NOMO-1 (cell line): ENCODE measurements at regions not wholly inside any gene's neighbourhood (a gene's known extent, or its start where the extent isn't known, plus 50 kb on each side); places are given as distances from the start of the nearest gene placed in this dataset.

Experiments used
- DNase-seq, 2 experiments: peaks; one replicate each; lab custom pipeline; 2025; ENCODE audit not compliant: unreplicated experiment in 2 of 2; lab: John Stamatoyannopoulos, UW

- no peak for DNase-seq
Observed at GRCh38 chr5:109476292-109476691, 66.5 kb upstream of the PJA2 start.

DNA sequence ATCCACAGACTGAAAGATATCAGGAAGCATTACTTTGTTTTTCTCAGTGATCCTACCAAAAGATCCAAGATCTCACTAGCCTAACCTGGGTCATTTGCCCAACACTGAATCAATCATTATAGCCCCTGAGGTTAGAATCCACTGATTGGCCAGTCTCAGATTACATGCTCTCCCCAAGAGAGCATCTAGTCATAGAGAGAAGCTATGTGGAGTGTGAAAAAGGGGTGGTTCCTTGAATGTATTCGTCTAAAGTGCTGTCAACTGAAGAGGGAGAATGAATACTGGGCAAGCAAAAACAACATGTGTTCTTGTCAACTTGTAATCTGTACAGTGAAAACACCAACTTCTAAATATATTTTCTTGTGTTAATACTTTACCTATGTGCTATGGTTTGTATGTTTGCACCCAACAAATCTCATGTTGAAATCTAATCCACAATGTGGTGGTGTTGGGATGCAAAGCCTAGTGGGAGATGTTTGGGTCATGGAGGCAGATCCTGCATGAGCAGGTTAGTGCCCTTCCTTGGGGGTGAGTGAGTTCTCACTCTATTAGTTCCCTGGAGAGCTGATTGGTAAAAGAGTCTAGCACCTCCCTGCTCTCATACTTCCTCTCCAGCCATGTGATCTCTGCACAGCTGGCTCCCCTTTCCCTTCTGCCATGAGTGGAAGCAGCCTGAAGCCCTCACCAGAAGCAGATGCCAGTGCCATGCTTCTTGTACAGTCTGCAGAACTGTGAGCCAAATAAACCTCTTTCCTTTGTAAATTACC lies 60.3 kb upstream of the PJA2 start:
- no peak for DNase-seq

GRCh38 chr5:109468737-109469420 lies 59.1 kb upstream of the PJA2 start:
- DNase-seq: peak; percentile 33 to 75

DNA sequence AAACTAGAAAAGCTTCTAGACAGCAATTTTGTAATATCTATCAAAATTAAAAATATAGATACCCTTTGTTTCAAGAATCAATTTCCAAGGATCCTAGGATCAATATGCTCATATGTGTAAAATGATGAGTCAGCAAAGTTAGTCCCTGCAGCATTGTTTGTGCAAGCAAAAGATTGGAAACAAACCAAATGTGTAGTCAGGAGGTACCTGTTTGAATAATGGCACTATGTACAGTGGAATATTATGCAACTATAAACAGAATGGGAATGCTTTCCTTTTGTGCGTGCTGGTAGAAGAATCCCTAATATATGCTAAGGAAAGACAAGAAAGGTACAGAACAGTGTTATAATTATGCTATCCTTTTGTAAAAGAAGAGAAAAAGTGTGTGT lies 58.5 kb upstream of the PJA2 start:
- no peak for DNase-seq

DNA sequence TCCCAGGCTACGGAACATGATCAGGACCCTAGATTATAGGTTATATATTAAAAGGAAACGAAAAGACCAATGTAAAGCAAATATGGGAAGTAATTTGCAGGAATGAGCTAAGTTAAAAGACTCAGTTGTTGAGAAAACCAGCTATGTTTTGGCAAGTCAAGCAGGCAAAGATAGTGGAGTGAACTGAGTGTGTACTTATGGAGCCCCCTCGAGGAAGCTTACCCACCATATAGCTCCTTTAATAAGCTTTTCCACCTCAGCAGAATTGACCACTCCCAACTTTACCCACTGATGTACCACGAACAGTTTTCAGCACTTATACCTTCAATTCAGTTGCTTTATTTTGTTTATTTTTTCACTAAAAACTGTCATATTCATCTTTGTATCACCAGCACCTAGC lies 57.3 kb upstream of the PJA2 start:
- no peak for DNase-seq
